OCI-LY3 (cell line): ENCODE measurements at regions not wholly inside any gene's neighbourhood (a gene's known extent, or its start where the extent isn't known, plus 50 kb on each side); places are given as distances from the start of the nearest gene placed in this dataset.

ENCODE experiments used
- EZH2phosphoT487 ChIP-seq: fragments of 200-600 bp; shearing (Covaris generic); IDR thresholded peaks from 2 replicates; pipeline ENCODE4 v1.6.1; 2018; ENCODE audit warnings: antibody characterized with exemption, mixed run types, low read depth
- TF ChIP-seq, protein P1 (sequence below): fragments of 200-600, 300-600 bp; sonication (generic); IDR thresholded peaks from 2 replicates; pipeline ENCODE4 v1.5.1; 2014; ENCODE audit warnings: antibody characterized with exemption, low read length, low read depth

DNA sequence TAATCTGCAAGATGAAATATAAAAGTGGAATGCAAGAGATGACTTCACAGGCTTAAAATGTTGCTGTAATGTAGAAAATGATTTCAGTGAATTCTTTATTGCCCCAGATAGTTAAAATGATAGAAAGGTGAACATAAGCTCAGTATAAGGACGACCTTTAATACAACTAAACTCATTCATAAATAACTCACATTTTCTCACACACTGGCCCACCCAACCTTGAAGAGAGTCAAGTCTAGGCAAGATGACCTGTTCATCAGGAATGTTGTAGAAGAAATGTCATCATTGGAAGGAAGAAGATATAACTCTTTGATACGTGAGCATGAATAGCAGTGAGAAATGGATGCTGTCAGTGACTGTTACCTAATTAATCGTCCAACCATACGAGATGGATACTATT lies 111.1 kb upstream of the SASH1 start:
- TF ChIP-seq, protein P1, sequence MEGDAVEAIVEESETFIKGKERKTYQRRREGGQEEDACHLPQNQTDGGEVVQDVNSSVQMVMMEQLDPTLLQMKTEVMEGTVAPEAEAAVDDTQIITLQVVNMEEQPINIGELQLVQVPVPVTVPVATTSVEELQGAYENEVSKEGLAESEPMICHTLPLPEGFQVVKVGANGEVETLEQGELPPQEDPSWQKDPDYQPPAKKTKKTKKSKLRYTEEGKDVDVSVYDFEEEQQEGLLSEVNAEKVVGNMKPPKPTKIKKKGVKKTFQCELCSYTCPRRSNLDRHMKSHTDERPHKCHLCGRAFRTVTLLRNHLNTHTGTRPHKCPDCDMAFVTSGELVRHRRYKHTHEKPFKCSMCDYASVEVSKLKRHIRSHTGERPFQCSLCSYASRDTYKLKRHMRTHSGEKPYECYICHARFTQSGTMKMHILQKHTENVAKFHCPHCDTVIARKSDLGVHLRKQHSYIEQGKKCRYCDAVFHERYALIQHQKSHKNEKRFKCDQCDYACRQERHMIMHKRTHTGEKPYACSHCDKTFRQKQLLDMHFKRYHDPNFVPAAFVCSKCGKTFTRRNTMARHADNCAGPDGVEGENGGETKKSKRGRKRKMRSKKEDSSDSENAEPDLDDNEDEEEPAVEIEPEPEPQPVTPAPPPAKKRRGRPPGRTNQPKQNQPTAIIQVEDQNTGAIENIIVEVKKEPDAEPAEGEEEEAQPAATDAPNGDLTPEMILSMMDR: no peak
- TF ChIP-seq EZH2phosphoT487: no peak
